ENCODE measurements at regions not wholly inside any gene's neighbourhood (a gene's known extent, or its start where the extent isn't known, plus 50 kb on each side); places are given as distances from the start of the nearest gene placed in this dataset.

- no peak overlapping the region for H3K4me3 ChIP-seq (ENCODE audit: control insufficient read depth, low read depth, low read length)
- TF ChIP-seq CTCF (IDR thresholded peaks at IDR 0.05; ENCODE audit: control insufficient read depth, insufficient read depth, low read depth, low read length, missing control alignments), result no peak
- DNase-seq (ENCODE audit: low read depth), result no peak
These were observed 1177.8 kb upstream of the SEMA6A start for GRCh38 chr5:117752403-117752802.

GRCh38 chr5:117748336-117748735 is 1173.7 kb upstream of the SEMA6A start:
- no peak for DNase-seq (ENCODE audit: low read depth)
- H3K4me3 ChIP-seq (ENCODE audit: control insufficient read depth, low read depth, low read length), result no peak overlapping the region
- no peak for TF ChIP-seq CTCF (IDR thresholded peaks at IDR 0.05; ENCODE audit: control insufficient read depth, insufficient read depth, low read depth, low read length, missing control alignments)

GRCh38 chr5:117743337-117743736 is 1168.7 kb upstream of the SEMA6A start:
- no peak for DNase-seq (ENCODE audit: low read depth)
- H3K4me3 ChIP-seq (ENCODE audit: control insufficient read depth, low read depth, low read length), result no peak overlapping the region
- TF ChIP-seq CTCF (IDR thresholded peaks at IDR 0.05; ENCODE audit: control insufficient read depth, insufficient read depth, low read depth, low read length, missing control alignments), result no peak

- no peak for DNase-seq (ENCODE audit: low read depth)
- no peak overlapping the region for H3K4me3 ChIP-seq (ENCODE audit: control insufficient read depth, low read depth, low read length)
- TF ChIP-seq CTCF (IDR thresholded peaks at IDR 0.05; ENCODE audit: control insufficient read depth, insufficient read depth, low read depth, low read length, missing control alignments), result no peak
These were observed 1167.1 kb upstream of the SEMA6A start for GRCh38 chr5:117741655-117742206.

GRCh38 chr5:117740268-117740667 is 1165.6 kb upstream of the SEMA6A start:
- DNase-seq (ENCODE audit: low read depth), result no peak
- no peak overlapping the region for H3K4me3 ChIP-seq (ENCODE audit: control insufficient read depth, low read depth, low read length)
- TF ChIP-seq CTCF (IDR thresholded peaks at IDR 0.05; ENCODE audit: control insufficient read depth, insufficient read depth, low read depth, low read length, missing control alignments), result no peak

- TF ChIP-seq CTCF (IDR thresholded peaks at IDR 0.05; ENCODE audit: control insufficient read depth, insufficient read depth, low read depth, low read length, missing control alignments), result no peak
- no peak overlapping the region for H3K4me3 ChIP-seq (ENCODE audit: control insufficient read depth, low read depth, low read length)
- DNase-seq (ENCODE audit: low read depth), result no peak
These were observed 1163.9 kb upstream of the SEMA6A start for GRCh38 chr5:117738571-117738970.

GRCh38 chr5:117736698-117737097 is 1162.1 kb upstream of the SEMA6A start:
- H3K4me3 ChIP-seq (ENCODE audit: control insufficient read depth, low read depth, low read length), result no peak overlapping the region
- no peak for TF ChIP-seq CTCF (IDR thresholded peaks at IDR 0.05; ENCODE audit: control insufficient read depth, insufficient read depth, low read depth, low read length, missing control alignments)
- DNase-seq (ENCODE audit: low read depth), result no peak
